ENCODE measurements at regions not wholly inside any gene's neighbourhood (a gene's known extent, or its start where the extent isn't known, plus 50 kb on each side); places are given as distances from the start of the nearest gene placed in this dataset.

- peak; percentile 87 for TF ChIP-seq CTCF (conservative IDR thresholded peaks at IDR 0.05)
- no peak for TF ChIP-seq ZFX (IDR thresholded peaks at IDR 0.05)
These were observed 194.9 kb upstream of the OR4E1 start for GRCh38 chr14:21868442-21869046.

All from C4-2B (cell line).